ENCODE measurements at regions not wholly inside any gene's neighbourhood (a gene's known extent, or its start where the extent isn't known, plus 50 kb on each side); places are given as distances from the start of the nearest gene placed in this dataset.

DNA sequence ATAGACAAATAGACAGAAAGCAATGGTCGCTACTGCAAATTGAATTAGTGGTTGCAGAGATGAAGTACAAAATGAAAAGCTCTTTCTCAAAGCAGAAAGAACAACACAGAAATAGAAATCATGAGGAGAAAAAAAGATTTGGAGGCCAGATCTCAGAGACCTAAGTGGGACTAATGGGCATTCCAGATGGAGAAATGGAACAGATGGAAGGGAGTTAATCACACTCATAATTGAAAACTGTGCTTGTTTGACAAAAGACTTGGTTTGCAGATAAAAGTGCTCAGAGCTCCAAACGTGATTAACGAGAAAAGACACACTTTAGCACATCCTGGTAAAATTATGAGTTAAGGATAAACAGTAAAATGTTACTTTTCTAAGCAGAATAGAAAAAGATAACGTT, 58.1 kb upstream of the SNRPB2 start:
- DNase-seq (ENCODE audit: low spot score) = no peak
- Mint-ChIP-seq H3K36me3 (ENCODE audit: low read depth) (no peaks in the 10 kb centered on the region), H3K9me3 (ENCODE audit: low read depth) (no peaks in the 10 kb centered on the region), H3K4me1 (ENCODE audit: low read depth) (no peaks in the 10 kb centered on the region), H3K27ac (ENCODE audit: unreplicated experiment) (no peak overlapping the region), H3K27me3 (ENCODE audit: low read depth) (no peaks in the 10 kb centered on the region), H3K4me3 (ENCODE audit: unreplicated experiment) (no peak overlapping the region)
- TF ChIP-seq, protein P1, sequence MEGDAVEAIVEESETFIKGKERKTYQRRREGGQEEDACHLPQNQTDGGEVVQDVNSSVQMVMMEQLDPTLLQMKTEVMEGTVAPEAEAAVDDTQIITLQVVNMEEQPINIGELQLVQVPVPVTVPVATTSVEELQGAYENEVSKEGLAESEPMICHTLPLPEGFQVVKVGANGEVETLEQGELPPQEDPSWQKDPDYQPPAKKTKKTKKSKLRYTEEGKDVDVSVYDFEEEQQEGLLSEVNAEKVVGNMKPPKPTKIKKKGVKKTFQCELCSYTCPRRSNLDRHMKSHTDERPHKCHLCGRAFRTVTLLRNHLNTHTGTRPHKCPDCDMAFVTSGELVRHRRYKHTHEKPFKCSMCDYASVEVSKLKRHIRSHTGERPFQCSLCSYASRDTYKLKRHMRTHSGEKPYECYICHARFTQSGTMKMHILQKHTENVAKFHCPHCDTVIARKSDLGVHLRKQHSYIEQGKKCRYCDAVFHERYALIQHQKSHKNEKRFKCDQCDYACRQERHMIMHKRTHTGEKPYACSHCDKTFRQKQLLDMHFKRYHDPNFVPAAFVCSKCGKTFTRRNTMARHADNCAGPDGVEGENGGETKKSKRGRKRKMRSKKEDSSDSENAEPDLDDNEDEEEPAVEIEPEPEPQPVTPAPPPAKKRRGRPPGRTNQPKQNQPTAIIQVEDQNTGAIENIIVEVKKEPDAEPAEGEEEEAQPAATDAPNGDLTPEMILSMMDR (IDR thresholded peaks at IDR 0.05) = no peak

DNA sequence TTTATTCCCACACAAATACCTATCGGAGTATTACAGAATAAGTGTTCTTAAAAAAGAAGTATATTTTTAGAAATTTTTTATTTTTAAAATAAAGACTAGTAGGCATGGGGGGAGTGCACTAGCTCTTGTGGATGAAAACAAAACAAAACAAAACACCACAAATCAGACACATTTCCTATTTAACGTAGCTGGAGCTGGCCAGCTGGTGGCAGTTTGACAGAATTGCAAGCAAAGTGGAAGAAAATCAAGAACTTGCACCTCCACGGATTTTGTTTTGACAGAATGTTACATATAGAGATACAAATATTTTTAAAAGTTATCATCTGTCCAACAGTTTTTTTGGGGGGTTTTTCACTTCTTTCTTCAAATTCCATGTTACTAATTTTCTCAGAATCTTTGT, 63.6 kb upstream of the SNRPB2 start:
- H3K27ac Mint-ChIP-seq (ENCODE audit: unreplicated experiment) = no peak overlapping the region
- DNase-seq (ENCODE audit: low spot score) = no peak
- H3K4me3 Mint-ChIP-seq (ENCODE audit: unreplicated experiment) = no peak overlapping the region
- H3K9me3 Mint-ChIP-seq (ENCODE audit: low read depth) = peaks cover 6% of the 10 kb centered on the region
- H3K36me3 Mint-ChIP-seq (ENCODE audit: low read depth) = no peaks in the 10 kb centered on the region
- TF ChIP-seq, protein P1 (IDR thresholded peaks at IDR 0.05) = peak; percentile 22
- no peaks in the 10 kb centered on the region for H3K27me3 Mint-ChIP-seq (ENCODE audit: low read depth)
- H3K4me1 Mint-ChIP-seq (ENCODE audit: low read depth) = no peaks in the 10 kb centered on the region

DNA sequence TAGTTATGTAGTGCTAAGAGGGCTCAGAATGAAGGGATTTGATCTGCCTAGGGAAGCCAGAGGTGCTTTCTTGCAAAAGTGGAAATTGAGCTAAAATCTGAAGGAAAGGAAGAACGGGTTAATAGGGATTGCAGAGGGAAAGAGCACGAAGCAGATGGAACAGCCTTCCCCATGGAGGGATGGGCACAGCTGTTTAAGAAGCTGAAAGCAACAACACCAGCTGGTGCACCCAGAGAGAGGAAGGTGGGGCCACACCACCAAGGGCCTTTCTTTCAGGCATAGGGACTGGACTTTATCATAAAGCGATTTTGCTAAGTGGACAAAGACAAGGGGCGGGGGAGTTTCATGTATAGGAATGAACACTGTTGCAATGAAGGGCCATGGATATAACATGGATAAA, 65.8 kb upstream of the SNRPB2 start:
- Mint-ChIP-seq H3K36me3 (ENCODE audit: low read depth) (no peaks in the 10 kb centered on the region), H3K9me3 (ENCODE audit: low read depth) (peaks cover 6% of the 10 kb centered on the region), H3K4me3 (ENCODE audit: unreplicated experiment) (no peak overlapping the region), H3K4me1 (ENCODE audit: low read depth) (no peaks in the 10 kb centered on the region), H3K27me3 (ENCODE audit: low read depth) (no peaks in the 10 kb centered on the region), H3K27ac (ENCODE audit: unreplicated experiment) (no peak overlapping the region)
- DNase-seq (ENCODE audit: low spot score) = no peak
- TF ChIP-seq, protein P1 (IDR thresholded peaks at IDR 0.05) = no peak

DNA sequence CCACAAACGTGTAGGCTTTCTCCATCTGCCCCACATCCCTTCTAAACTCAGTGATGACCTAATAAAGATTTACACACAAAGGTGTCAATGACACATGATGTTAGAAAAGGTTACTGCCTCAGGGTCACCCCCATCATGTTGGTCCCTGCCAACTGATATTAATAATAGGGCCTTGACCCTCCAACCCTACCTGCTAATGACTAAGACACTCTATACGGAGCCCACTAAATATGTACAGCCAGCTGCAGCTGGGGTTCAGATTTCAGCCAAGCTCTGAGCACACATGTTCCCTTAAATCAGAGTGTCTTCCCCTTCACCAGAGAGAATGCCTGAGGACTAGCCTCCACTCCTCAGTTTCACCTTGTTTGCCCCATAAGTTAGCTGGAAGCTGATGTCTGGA, 67.4 kb upstream of the SNRPB2 start:
- no peaks in the 10 kb centered on the region for H3K27me3 Mint-ChIP-seq (ENCODE audit: low read depth)
- no peak for DNase-seq (ENCODE audit: low spot score)
- H3K4me3 Mint-ChIP-seq (ENCODE audit: unreplicated experiment) = no peak overlapping the region
- H3K36me3 Mint-ChIP-seq (ENCODE audit: low read depth) = no peaks in the 10 kb centered on the region
- peaks cover 11% of the 10 kb centered on the region for H3K9me3 Mint-ChIP-seq (ENCODE audit: low read depth)
- TF ChIP-seq, protein P1 (IDR thresholded peaks at IDR 0.05) = no peak
- no peaks in the 10 kb centered on the region for H3K4me1 Mint-ChIP-seq (ENCODE audit: low read depth)
- H3K27ac Mint-ChIP-seq (ENCODE audit: unreplicated experiment) = no peak overlapping the region

DNA sequence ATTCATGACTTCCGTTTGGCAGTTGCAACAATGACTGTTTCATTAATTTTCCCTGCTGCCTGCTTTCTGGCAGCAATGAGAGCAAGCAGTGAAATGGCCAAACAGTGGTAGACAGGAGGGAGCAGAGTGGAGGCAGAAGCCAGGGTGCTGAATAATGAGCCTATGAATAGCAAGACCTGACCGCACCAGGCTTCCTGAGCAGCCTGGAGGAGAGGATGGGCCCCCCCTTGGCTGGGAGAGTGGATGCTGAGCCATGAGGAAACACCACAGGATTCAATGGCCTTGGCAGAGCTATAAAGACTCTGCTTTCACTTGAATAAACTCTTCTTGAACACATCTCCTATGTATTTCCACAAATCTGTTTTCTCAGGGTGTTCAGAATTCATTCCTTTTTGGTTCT, 68.1 kb upstream of the SNRPB2 start:
- Mint-ChIP-seq H3K9me3 (ENCODE audit: low read depth) (peaks cover 16% of the 10 kb centered on the region), H3K27me3 (ENCODE audit: low read depth) (no peaks in the 10 kb centered on the region), H3K36me3 (ENCODE audit: low read depth) (no peaks in the 10 kb centered on the region), H3K4me1 (ENCODE audit: low read depth) (no peaks in the 10 kb centered on the region), H3K27ac (ENCODE audit: unreplicated experiment) (no peak overlapping the region), H3K4me3 (ENCODE audit: unreplicated experiment) (no peak overlapping the region)
- DNase-seq (ENCODE audit: low spot score) = no peak
- TF ChIP-seq, protein P1 (IDR thresholded peaks at IDR 0.05) = no peak
